GM20000 (cell line): ENCODE measurements at regions not wholly inside any gene's neighbourhood (a gene's known extent, or its start where the extent isn't known, plus 50 kb on each side); places are given as distances from the start of the nearest gene placed in this dataset.

Experiments
- DNase-seq: peaks from one replicate; pipeline ENCODE4 v3.0.0; 2012; ENCODE audit warnings: low spot score
- TF ChIP-seq, protein P1 (sequence below): IDR thresholded peaks from 2 replicates; pipeline ENCODE4 v1.5.1; 2012; ENCODE audit warnings: mild to moderate bottlenecking, control low read depth; ENCODE audit errors: extremely low read depth, missing control alignments

DNA sequence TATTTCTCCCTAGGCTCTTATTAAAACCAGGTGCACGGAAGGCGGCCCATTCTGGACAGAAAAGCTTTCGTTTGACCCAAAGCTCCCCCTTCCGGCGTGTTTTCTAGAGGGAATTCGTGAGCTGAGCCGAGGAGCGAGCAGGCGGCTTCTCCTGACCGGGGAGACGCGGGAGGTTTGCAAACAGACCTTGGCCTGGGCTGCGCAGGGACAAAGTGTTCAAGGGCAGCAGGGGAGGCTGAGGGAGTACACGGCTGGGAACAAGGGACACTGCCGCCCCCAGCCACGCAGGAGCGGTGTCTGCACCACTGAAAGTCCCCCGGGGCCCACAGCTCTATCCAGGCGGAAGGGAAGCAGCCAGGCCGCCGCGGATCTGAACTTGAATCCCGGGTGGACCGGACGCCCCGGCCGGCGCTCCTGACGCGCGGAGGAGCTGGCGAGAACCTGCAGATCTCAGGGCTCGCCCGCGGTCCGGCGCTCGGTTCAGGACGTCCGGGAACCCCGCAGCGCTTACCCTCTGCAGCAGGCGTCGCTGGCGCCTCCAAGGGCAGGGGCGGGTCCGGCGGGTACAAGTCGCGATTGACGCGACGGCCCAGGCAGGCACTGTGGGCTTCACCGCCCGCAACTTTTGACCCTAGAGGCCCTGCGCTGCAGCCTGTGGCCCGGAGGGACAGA, 101.9 kb downstream of the WT1 start:
- DNase-seq: peak; percentile 51
- TF ChIP-seq, protein P1, sequence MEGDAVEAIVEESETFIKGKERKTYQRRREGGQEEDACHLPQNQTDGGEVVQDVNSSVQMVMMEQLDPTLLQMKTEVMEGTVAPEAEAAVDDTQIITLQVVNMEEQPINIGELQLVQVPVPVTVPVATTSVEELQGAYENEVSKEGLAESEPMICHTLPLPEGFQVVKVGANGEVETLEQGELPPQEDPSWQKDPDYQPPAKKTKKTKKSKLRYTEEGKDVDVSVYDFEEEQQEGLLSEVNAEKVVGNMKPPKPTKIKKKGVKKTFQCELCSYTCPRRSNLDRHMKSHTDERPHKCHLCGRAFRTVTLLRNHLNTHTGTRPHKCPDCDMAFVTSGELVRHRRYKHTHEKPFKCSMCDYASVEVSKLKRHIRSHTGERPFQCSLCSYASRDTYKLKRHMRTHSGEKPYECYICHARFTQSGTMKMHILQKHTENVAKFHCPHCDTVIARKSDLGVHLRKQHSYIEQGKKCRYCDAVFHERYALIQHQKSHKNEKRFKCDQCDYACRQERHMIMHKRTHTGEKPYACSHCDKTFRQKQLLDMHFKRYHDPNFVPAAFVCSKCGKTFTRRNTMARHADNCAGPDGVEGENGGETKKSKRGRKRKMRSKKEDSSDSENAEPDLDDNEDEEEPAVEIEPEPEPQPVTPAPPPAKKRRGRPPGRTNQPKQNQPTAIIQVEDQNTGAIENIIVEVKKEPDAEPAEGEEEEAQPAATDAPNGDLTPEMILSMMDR: peak; percentile 21

DNA sequence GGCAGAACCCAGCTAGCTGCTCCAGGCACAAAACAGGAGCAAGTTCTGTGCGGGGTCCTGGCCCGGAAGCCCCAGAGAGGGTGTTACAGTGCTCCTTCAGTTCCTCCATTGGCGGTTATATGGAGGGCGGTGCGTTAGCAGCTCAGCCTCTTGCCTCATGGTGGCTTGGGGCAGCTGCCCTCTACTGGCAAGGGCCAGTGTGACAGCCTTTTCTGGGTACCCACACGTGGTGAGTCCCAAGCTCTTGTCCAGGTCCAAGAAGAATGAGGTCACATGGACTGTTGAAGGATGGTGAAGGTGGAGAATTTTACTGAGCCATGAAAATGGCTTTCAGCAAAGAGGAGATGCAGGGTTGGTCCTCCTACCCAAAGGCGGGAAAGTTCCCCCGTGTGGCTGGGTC, 100.5 kb downstream of the WT1 start:
- TF ChIP-seq, protein P1: peak; percentile 9
- no peak for DNase-seq
